Activated CD8-positive, alpha-beta memory T cell treated with anti-CD3 and anti-CD28 coated beads for 48 hours (primary cell): ENCODE measurements at regions not wholly inside any gene's neighbourhood (a gene's known extent, or its start where the extent isn't known, plus 50 kb on each side); places are given as distances from the start of the nearest gene placed in this dataset.

ENCODE experiments used
- DNase-seq, 3 experiments: peaks; one replicate each; pipeline ENCODE4 v3.0.0-alpha.2; 2020; ENCODE audit warnings: low read depth in 2 of 3, low spot score in 2 of 3

- no peak for DNase-seq
Observed at GRCh38 chr9:30677221-30677620, 1707.2 kb upstream of the ACO1 start.

GRCh38 chr9:30688801-30689200, 1695.6 kb upstream of the ACO1 start:
- DNase-seq, result no peak

GRCh38 chr9:30697958-30698357, 1686.5 kb upstream of the ACO1 start:
- DNase-seq, result no peak

- DNase-seq, result no peak
Observed at GRCh38 chr9:30711591-30711990, 1672.9 kb upstream of the ACO1 start.

- DNase-seq, result no peak
Observed at GRCh38 chr9:30713243-30713642, 1671.2 kb upstream of the ACO1 start.

GRCh38 chr9:30714389-30714788, 1670.1 kb upstream of the ACO1 start:
- DNase-seq, result no peak

- no peak for DNase-seq
Observed at GRCh38 chr9:30718483-30718882, 1666.0 kb upstream of the ACO1 start.

GRCh38 chr9:30722065-30722464, 1662.4 kb upstream of the ACO1 start:
- no peak for DNase-seq

- DNase-seq, result no peak
Observed at GRCh38 chr9:30723656-30724055, 1660.8 kb upstream of the ACO1 start.

- no peak for DNase-seq
Observed at GRCh38 chr9:30732060-30732459, 1652.4 kb upstream of the ACO1 start.

GRCh38 chr9:30744871-30745270, 1639.6 kb upstream of the ACO1 start:
- DNase-seq, result no peak

- no peak for DNase-seq
Observed at GRCh38 chr9:30746589-30746988, 1637.9 kb upstream of the ACO1 start.

- DNase-seq, result no peak
Observed at GRCh38 chr9:30757723-30758122, 1626.7 kb upstream of the ACO1 start.

- DNase-seq, result no peak
Observed at GRCh38 chr9:30758726-30759446, 1625.6 kb upstream of the ACO1 start.

GRCh38 chr9:30765318-30765717, 1619.1 kb upstream of the ACO1 start:
- no peak for DNase-seq

GRCh38 chr9:30771163-30771708, 1613.2 kb upstream of the ACO1 start:
- no peak for DNase-seq

- no peak for DNase-seq
Observed at GRCh38 chr9:30771760-30772159, 1612.7 kb upstream of the ACO1 start.

GRCh38 chr9:30773427-30773826, 1611.0 kb upstream of the ACO1 start:
- no peak for DNase-seq

- no peak for DNase-seq
Observed at GRCh38 chr9:30774326-30774725, 1610.1 kb upstream of the ACO1 start.

GRCh38 chr9:30775236-30775635, 1609.2 kb upstream of the ACO1 start:
- no peak for DNase-seq

- DNase-seq, result no peak
Observed at GRCh38 chr9:30796764-30797163, 1587.7 kb upstream of the ACO1 start.

GRCh38 chr9:30799527-30800101, 1584.8 kb upstream of the ACO1 start:
- no peak for DNase-seq

- DNase-seq, result no peak
Observed at GRCh38 chr9:30800421-30800820, 1584.0 kb upstream of the ACO1 start.
